CD14-positive monocyte (primary cell): ENCODE measurements at regions not wholly inside any gene's neighbourhood (a gene's known extent, or its start where the extent isn't known, plus 50 kb on each side); places are given as distances from the start of the nearest gene placed in this dataset.

Experiments used
- DNase-seq, 3 donors: peaks; one replicate each; pipeline ENCODE4 v3.0.0-alpha.2; 2011 to 2022
- H2AFZ ChIP-seq: 2 replicates; pipeline ENCODE4 v1.6.0; 2012; ENCODE audit warnings: mild to moderate bottlenecking, low read depth, low read length, inconsistent platforms; ENCODE audit not compliant: insufficient read depth, poor library complexity, severe bottlenecking
- H3K27ac ChIP-seq, 2 donors: 1 replicate in 1 of 2; 2 replicates in 1 of 2; pipeline ENCODE4 v1.5.1; 2012 to 2013; ENCODE audit warnings: low read length in 2 of 2, control low read depth in 1 of 2, inconsistent platforms in 1 of 2, low read depth in 1 of 2, mild to moderate bottlenecking in 1 of 2
- H3K27me3 ChIP-seq, 2 donors: one replicate each; pipeline versions ENCODE4 v1.6.0 to v1.6.1; 2011 to 2013; ENCODE audit warnings: low read length in 2 of 2; ENCODE audit not compliant: control insufficient read depth in 2 of 2, insufficient read depth in 2 of 2
- H3K36me3 ChIP-seq, 2 donors: replicated peaks in 1 of 2; 1 replicate in 1 of 2; 2 replicates in 1 of 2; pipeline versions ENCODE4 v1.5.1 to v1.6.1; 2012 to 2013; ENCODE audit warnings: low read length in 2 of 2, control low read depth in 1 of 2, inconsistent platforms in 1 of 2, mild to moderate bottlenecking in 1 of 2; ENCODE audit not compliant: insufficient read depth in 2 of 2, control insufficient read depth in 1 of 2
- H3K4me1 ChIP-seq, 2 donors: 1 replicate in 1 of 2; 2 replicates in 1 of 2; pipeline versions ENCODE4 v1.5.1 to v1.6.1; 2012 to 2013; ENCODE audit warnings: low read length in 2 of 2, control low read depth in 1 of 2, inconsistent platforms in 1 of 2, mild to moderate bottlenecking in 1 of 2, moderate library complexity in 1 of 2; ENCODE audit not compliant: insufficient read depth in 2 of 2, control insufficient read depth in 1 of 2
- H3K4me2 ChIP-seq: replicated peaks from 2 replicates; pipeline ENCODE3; 2012; ENCODE audit warnings: low read length, moderate library complexity, mild to moderate bottlenecking; ENCODE audit not compliant: poor library complexity, severe bottlenecking; ENCODE audit errors: extremely low read depth
- H3K4me3 ChIP-seq, 3 experiments: fragments of 200-600 bp in 1 of 3; sonication (generic) in 1 of 3; replicated peaks in 1 of 3; 1 replicate in 2 of 3; 2 replicates in 1 of 3; pipeline ENCODE4 v1.5.1; 2011 to 2013; ENCODE audit warnings: low read length in 3 of 3, mild to moderate bottlenecking in 3 of 3, control low read depth in 2 of 3, low read depth in 2 of 3, inconsistent platforms in 1 of 3, moderate library complexity in 1 of 3
- H3K79me2 ChIP-seq: 2 replicates; pipeline ENCODE4 v1.6.0; 2012; ENCODE audit warnings: mild to moderate bottlenecking, control low read depth, inconsistent platforms, low read length, moderate library complexity; ENCODE audit not compliant: insufficient read depth
- H3K9ac ChIP-seq: 2 replicates; pipeline ENCODE4 v1.6.0; 2017; ENCODE audit warnings: low read length, mild to moderate bottlenecking; ENCODE audit not compliant: insufficient read depth, poor library complexity, severe bottlenecking
- H3K9me3 ChIP-seq, 2 donors: replicated peaks in 1 of 2; 1 replicate in 1 of 2; 2 replicates in 1 of 2; pipeline versions ENCODE4 v1.5.1 to v1.6.1; 2012 to 2013; ENCODE audit warnings: low read length in 2 of 2, control low read depth in 1 of 2; ENCODE audit not compliant: control insufficient read depth in 1 of 2, insufficient read depth in 1 of 2
- H4K20me1 ChIP-seq: 2 replicates; pipeline ENCODE4 v1.6.0; 2012; ENCODE audit warnings: mild to moderate bottlenecking, low read length, control low read depth, moderate library complexity; ENCODE audit not compliant: insufficient read depth
- H3K27ac Mint-ChIP-seq, 7 donors: one replicate each; pipeline ENCODE4 v1.8.0; 2020; ENCODE audit warnings: mild to moderate bottlenecking in 7 of 7, mixed read lengths in 7 of 7, moderate library complexity in 6 of 7, inconsistent platforms in 2 of 7
- H3K27me3 Mint-ChIP-seq, 3 donors: one replicate each; pipeline ENCODE4 v1.8.0; 2021 to 2022; ENCODE audit warnings: low read depth in 3 of 3, mild to moderate bottlenecking in 3 of 3, mixed read lengths in 3 of 3, moderate library complexity in 3 of 3, inconsistent platforms in 1 of 3
- H3K36me3 Mint-ChIP-seq, 2 donors: one replicate each; pipeline ENCODE4 v1.8.0; 2020; ENCODE audit warnings: mixed read lengths in 2 of 2, inconsistent platforms in 1 of 2, mild to moderate bottlenecking in 1 of 2
- H3K4me1 Mint-ChIP-seq: one replicate; pipeline ENCODE4 v1.8.0; 2020; ENCODE audit warnings: mild to moderate bottlenecking, mixed read lengths
- H3K4me3 Mint-ChIP-seq, 2 donors: one replicate each; pipeline ENCODE4 v1.8.0; 2020; ENCODE audit warnings: mild to moderate bottlenecking in 2 of 2, mixed read lengths in 2 of 2, moderate library complexity in 1 of 2
- H3K9me3 Mint-ChIP-seq, 7 donors: one replicate each; pipeline ENCODE4 v1.8.0; 2020 to 2022; ENCODE audit warnings: mixed read lengths in 7 of 7, mild to moderate bottlenecking in 6 of 7, moderate library complexity in 6 of 7, inconsistent platforms in 2 of 7
- CTCF ChIP-seq: fragments of 200-600 bp; IDR thresholded peaks from one replicate; pipeline ENCODE4 v1.8.0; 2022; ENCODE audit warnings: antibody characterized with exemption, mild to moderate bottlenecking
- WGBS: methylation state at CpG from one replicate; pipeline ENCODE4 v1.1.5; 2013; ENCODE audit warnings: missing lambda C conversion rate; ENCODE audit not compliant: insufficient coverage; 5-methylcytosine and 5-hydroxymethylcytosine counted together
- intact Hi-C, 2 donors: fragments of 100-400 bp; cut with micrococcal nuclease; formaldehyde crosslinking; loops; one replicate each; pipeline versions ENCODE4 v1.15.0 to v1.15.1; 2023

- peaks cover 0 to 3% of the 10 kb centered on the region in 2 donors for H3K9me3 ChIP-seq
- TF ChIP-seq CTCF = no peak
- H3K36me3 ChIP-seq = no peaks in the 10 kb centered on the region
- no peaks in the 10 kb centered on the region for H4K20me1 ChIP-seq
- no peaks in the 10 kb centered on the region for H3K79me2 ChIP-seq
- H3K4me2 ChIP-seq = no peak overlapping the region
- no peak overlapping the region for H3K27ac ChIP-seq
- H3K9me3 Mint-ChIP-seq = peaks cover 2 to 15% (median 10%) of the 10 kb centered on the region in 7 donors
- H3K4me1 Mint-ChIP-seq = no peaks in the 10 kb centered on the region
- H3K4me1 ChIP-seq = no peaks in the 10 kb centered on the region
- H3K36me3 Mint-ChIP-seq = no peaks in the 10 kb centered on the region
- intact Hi-C loops = no loop called here
- 98% methylated on average over 5 of the region's 7 CpGs for WGBS
- no peak overlapping the region for H3K9ac ChIP-seq
- H3K27ac Mint-ChIP-seq = no peak overlapping the region
- H2AFZ ChIP-seq = no peak overlapping the region
- no peak overlapping the region for H3K4me3 Mint-ChIP-seq
- H3K27me3 ChIP-seq = no peaks in the 10 kb centered on the region
- peaks cover 0 to 7% (median 6%) of the 10 kb centered on the region in 3 donors for H3K27me3 Mint-ChIP-seq
- DNase-seq = no peak
- no peak overlapping the region for H3K4me3 ChIP-seq
Measured at GRCh38 chr10:120381931-120382330, 75.1 kb upstream of the PLPP4 start.

DNA sequence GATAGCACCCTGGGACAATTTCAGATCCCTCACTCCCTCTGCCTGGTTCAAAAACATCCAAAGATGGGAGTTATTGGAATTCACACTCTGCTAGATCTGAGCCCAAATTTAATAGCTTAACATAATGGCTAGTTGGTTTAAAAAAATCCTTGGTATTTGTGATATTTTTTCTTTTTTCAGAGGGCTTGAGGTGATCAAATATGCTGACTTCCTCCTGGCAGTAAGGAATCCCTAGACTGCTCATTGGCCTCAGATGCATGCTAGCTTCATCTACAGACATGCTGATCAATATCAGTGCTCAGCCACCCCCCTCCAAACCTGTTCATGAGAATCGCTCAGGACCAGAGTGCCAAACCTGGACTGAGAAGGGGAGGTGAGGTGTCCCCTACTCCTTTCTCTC is 74.7 kb upstream of the PLPP4 start:
- intact Hi-C loops = no loop called here
- peaks cover 0 to 7% (median 6%) of the 10 kb centered on the region in 3 donors for H3K27me3 Mint-ChIP-seq
- H3K9me3 Mint-ChIP-seq = peaks cover 2 to 15% (median 10%) of the 10 kb centered on the region in 7 donors
- no peak overlapping the region for H3K4me2 ChIP-seq
- no peak overlapping the region for H2AFZ ChIP-seq
- no peaks in the 10 kb centered on the region for H3K36me3 ChIP-seq
- peaks cover 0 to 3% of the 10 kb centered on the region in 2 donors for H3K9me3 ChIP-seq
- H3K4me1 Mint-ChIP-seq = no peaks in the 10 kb centered on the region
- H3K4me3 ChIP-seq = no peak overlapping the region
- no peaks in the 10 kb centered on the region for H3K36me3 Mint-ChIP-seq
- H4K20me1 ChIP-seq = no peaks in the 10 kb centered on the region
- TF ChIP-seq CTCF = no peak
- no peak overlapping the region for H3K27ac ChIP-seq
- no CpG with 5 or more reads among the region's 1 CpG for WGBS
- DNase-seq = no peak
- H3K27ac Mint-ChIP-seq = no peak overlapping the region
- no peak overlapping the region for H3K4me3 Mint-ChIP-seq
- H3K4me1 ChIP-seq = no peaks in the 10 kb centered on the region
- no peak overlapping the region for H3K9ac ChIP-seq
- H3K27me3 ChIP-seq = no peaks in the 10 kb centered on the region
- no peaks in the 10 kb centered on the region for H3K79me2 ChIP-seq
